GM23248 (cell line): ENCODE measurements at regions not wholly inside any gene's neighbourhood (a gene's known extent, or its start where the extent isn't known, plus 50 kb on each side); places are given as distances from the start of the nearest gene placed in this dataset.

Experiments
- DNase-seq: peaks from one replicate; pipeline ENCODE4 v3.0.0-alpha.2; 2015
- H2AFZ ChIP-seq: fragments of 200-600 bp; sonication (generic); 2 replicates; pipeline ENCODE4 v1.6.1; 2016; ENCODE audit warnings: antibody characterized with exemption
- H3F3A ChIP-seq: fragments of 200-600 bp; sonication (generic); 2 replicates; pipeline ENCODE4 v1.6.1; 2016; ENCODE audit warnings: mild to moderate bottlenecking, antibody characterized with exemption, mixed run types; ENCODE audit not compliant: insufficient read depth
- H3K27ac ChIP-seq: fragments of 200-600 bp; sonication (generic); 2 replicates; pipeline ENCODE4 v1.5.1; 2016; ENCODE audit warnings: mild to moderate bottlenecking
- H3K27me3 ChIP-seq: fragments of 200-600 bp; sonication (generic); replicated peaks from 2 replicates; pipeline ENCODE4 v1.6.1; 2016; ENCODE audit warnings: mild to moderate bottlenecking; ENCODE audit not compliant: insufficient read depth
- H3K36me3 ChIP-seq: fragments of 200-600 bp; sonication (generic); 2 replicates; pipeline ENCODE4 v1.6.1; 2016; ENCODE audit warnings: low read depth, mild to moderate bottlenecking
- H3K4me1 ChIP-seq: fragments of 200-600 bp; sonication (generic); 2 replicates; pipeline ENCODE4 v1.6.1; 2016; ENCODE audit warnings: mild to moderate bottlenecking; ENCODE audit not compliant: insufficient read depth
- H3K4me2 ChIP-seq: fragments of 200-600 bp; sonication (generic); one replicate; pipeline ENCODE4 v1.6.1; 2016; ENCODE audit warnings: mild to moderate bottlenecking; ENCODE audit not compliant: unreplicated experiment
- H3K4me3 ChIP-seq: fragments of 200-600 bp; sonication (generic); 2 replicates; pipeline ENCODE4 v1.5.1; 2016; ENCODE audit warnings: mild to moderate bottlenecking
- H3K79me2 ChIP-seq: fragments of 200-600 bp; sonication (generic); 2 replicates; pipeline ENCODE4 v1.6.1; 2016; ENCODE audit warnings: mild to moderate bottlenecking; ENCODE audit not compliant: insufficient read depth
- H3K9ac ChIP-seq: fragments of 200-600 bp; sonication (generic); 2 replicates; pipeline ENCODE4 v1.6.1; 2016; ENCODE audit warnings: mild to moderate bottlenecking
- H3K9me2 ChIP-seq: fragments of 200-600 bp; sonication (generic); 2 replicates; pipeline ENCODE4 v1.6.1; 2016; ENCODE audit warnings: mixed run types, mild to moderate bottlenecking, moderate library complexity; ENCODE audit not compliant: insufficient read depth
- H3K9me3 ChIP-seq: fragments of 200-600 bp; sonication (generic); one replicate; pipeline ENCODE4 v1.6.1; 2017; ENCODE audit warnings: low read depth
- H4K20me1 ChIP-seq: fragments of 200-600 bp; sonication (generic); 2 replicates; pipeline ENCODE4 v1.6.0; 2016; ENCODE audit not compliant: insufficient read depth
- EZH2 ChIP-seq: fragments of 200-600 bp; sonication (generic); IDR thresholded peaks from 2 replicates; pipeline ENCODE4 v1.6.1; 2018; ENCODE audit warnings: antibody characterized with exemption, mild to moderate bottlenecking; ENCODE audit not compliant: insufficient read depth, poor library complexity, severe bottlenecking
- EZH2phosphoT487 ChIP-seq: fragments of 200-600 bp; sonication (generic); IDR thresholded peaks from 2 replicates; pipeline ENCODE4 v1.6.1; 2018; ENCODE audit warnings: antibody characterized with exemption, moderate library complexity, mild to moderate bottlenecking, low read depth; ENCODE audit not compliant: insufficient read depth
- WGBS, 2 experiments: methylation state at CpG; one replicate each; pipeline ENCODE4 v1.1.6; 2015 to 2017; ENCODE audit warnings: low lambda C conversion rate in 2 of 2, low coverage in 1 of 2; ENCODE audit errors: missing lambda C conversion rate in 2 of 2; 5-methylcytosine and 5-hydroxymethylcytosine counted together
- in situ Hi-C: fragments of 300-500 bp; cut with MboI; formaldehyde crosslinking; loops from 2 replicates; pipeline ENCODE4 v1.15.0; 2020

GRCh38 chr6:25177500-25178028, 101.6 kb upstream of the CARMIL1 start:
- 93 to 100% methylated on average over 1 of the region's 1 CpG for whole genome bisulfite sequencing, 2 experiments
- no peaks in the 10 kb centered on the region for H4K20me1 ChIP-seq
- H3K4me3 ChIP-seq = no peak overlapping the region
- no peaks in the 10 kb centered on the region for H3K27me3 ChIP-seq
- in situ Hi-C loops = no loop called here
- H3K4me1 ChIP-seq = peaks cover 61% of the 10 kb centered on the region
- no peaks in the 10 kb centered on the region for H3K36me3 ChIP-seq
- H3K9me3 ChIP-seq = no peaks in the 10 kb centered on the region
- H3K79me2 ChIP-seq = no peaks in the 10 kb centered on the region
- H3K27ac ChIP-seq = no peak overlapping the region
- H3K9ac ChIP-seq = no peak overlapping the region
- no peak for DNase-seq
- H3K4me2 ChIP-seq = no peak overlapping the region
- H2AFZ ChIP-seq = no peak overlapping the region
- no peaks in the 10 kb centered on the region for H3K9me2 ChIP-seq
- TF ChIP-seq EZH2 = no peak
- no peak for TF ChIP-seq EZH2phosphoT487
- peaks cover 38% of the 10 kb centered on the region for H3F3A ChIP-seq

- H3K9me2 ChIP-seq = no peaks in the 10 kb centered on the region
- H4K20me1 ChIP-seq = no peaks in the 10 kb centered on the region
- peak overlapping the region; percentile 22; the same call in 1 of the 2 replicates for H3K9ac ChIP-seq
- DNase-seq = no peak
- no peaks in the 10 kb centered on the region for H3K9me3 ChIP-seq
- H3K27ac ChIP-seq = peak overlapping the region; percentile 66
- in situ Hi-C loops = no loop called here
- H3K4me1 ChIP-seq = peaks cover 54% of the 10 kb centered on the region
- no peak for TF ChIP-seq EZH2
- no peak for TF ChIP-seq EZH2phosphoT487
- no peaks in the 10 kb centered on the region for H3K79me2 ChIP-seq
- peak overlapping the region; percentile 45; the same call in 1 of the 2 replicates for H2AFZ ChIP-seq
- no peaks in the 10 kb centered on the region for H3K27me3 ChIP-seq
- peak overlapping the region; percentile 74 for H3K4me2 ChIP-seq
- peaks cover 31% of the 10 kb centered on the region for H3F3A ChIP-seq
- no peaks in the 10 kb centered on the region for H3K36me3 ChIP-seq
- H3K4me3 ChIP-seq = peak overlapping the region; percentile 26; the same call in 1 of the 2 replicates
- 84 to 85% methylated on average over 8 of the region's 8 CpGs for WGBS, 2 experiments
These were observed 100.7 kb upstream of the CARMIL1 start for GRCh38 chr6:25178336-25179035.

- peak; percentile 81 for DNase-seq
- Histone ChIP-seq H3K4me3 (peak overlapping the region; percentile 26), H3K9ac (peak overlapping the region; percentile 22; the same call in 1 of the 2 replicates), H2AFZ (peak overlapping the region; percentile 45), H3K27me3 (no peaks in the 10 kb centered on the region), H3K9me2 (no peaks in the 10 kb centered on the region), H3K36me3 (no peaks in the 10 kb centered on the region), H4K20me1 (no peaks in the 10 kb centered on the region), H3K4me1 (peaks cover 46% of the 10 kb centered on the region), H3K9me3 (no peaks in the 10 kb centered on the region), H3F3A (peaks cover 24% of the 10 kb centered on the region), H3K27ac (peak overlapping the region; percentile 66), H3K4me2 (peak overlapping the region; percentile 74), H3K79me2 (no peaks in the 10 kb centered on the region)
- TF ChIP-seq EZH2 = no peak
- TF ChIP-seq EZH2phosphoT487 = no peak
- in situ Hi-C loops = no loop called here
- 9 to 11% methylated on average over 4 of the region's 4 CpGs for WGBS, 2 experiments
These were observed 100.0 kb upstream of the CARMIL1 start for GRCh38 chr6:25179051-25179778.

GRCh38 chr6:25180630-25181349, 98.4 kb upstream of the CARMIL1 start:
- no peaks in the 10 kb centered on the region for H3K36me3 ChIP-seq
- TF ChIP-seq EZH2 = no peak
- TF ChIP-seq EZH2phosphoT487 = no peak
- no peaks in the 10 kb centered on the region for H3K9me3 ChIP-seq
- no peak overlapping the region for H3K4me2 ChIP-seq
- no peaks in the 10 kb centered on the region for H3K27me3 ChIP-seq
- DNase-seq = no peak
- H3K4me1 ChIP-seq = peaks cover 31% of the 10 kb centered on the region
- no peaks in the 10 kb centered on the region for H3K79me2 ChIP-seq
- H4K20me1 ChIP-seq = no peaks in the 10 kb centered on the region
- H3K9ac ChIP-seq = no peak overlapping the region
- H2AFZ ChIP-seq = 0 out of 2 replicates have a peak overlapping the region, but pooled peaks have one; percentile 12
- H3K27ac ChIP-seq = no peak overlapping the region
- WGBS, 2 experiments = 97 to 100% methylated on average over 9 to 11 of the region's 11 CpGs
- no peaks in the 10 kb centered on the region for H3K9me2 ChIP-seq
- H3F3A ChIP-seq = peaks cover 19% of the 10 kb centered on the region
- no peak overlapping the region for H3K4me3 ChIP-seq
- in situ Hi-C loops = no loop called here
